GM18505 (cell line): ENCODE measurements at regions not wholly inside any gene's neighbourhood (a gene's known extent, or its start where the extent isn't known, plus 50 kb on each side); places are given as distances from the start of the nearest gene placed in this dataset.

ENCODE experiments used
- ATAC-seq: cut with Tn5 transposase; IDR thresholded peaks from one replicate; pipeline ENCODE4 v1.9.1; 2021; ENCODE audit not compliant: unreplicated experiment
- POLR2A ChIP-seq: IDR thresholded peaks from 4 replicates; pipeline ENCODE4 v1.6.1; 2011; ENCODE audit warnings: borderline replicate concordance; ENCODE audit not compliant: insufficient read depth, insufficient read length; ENCODE audit errors: extremely low read depth

DNA sequence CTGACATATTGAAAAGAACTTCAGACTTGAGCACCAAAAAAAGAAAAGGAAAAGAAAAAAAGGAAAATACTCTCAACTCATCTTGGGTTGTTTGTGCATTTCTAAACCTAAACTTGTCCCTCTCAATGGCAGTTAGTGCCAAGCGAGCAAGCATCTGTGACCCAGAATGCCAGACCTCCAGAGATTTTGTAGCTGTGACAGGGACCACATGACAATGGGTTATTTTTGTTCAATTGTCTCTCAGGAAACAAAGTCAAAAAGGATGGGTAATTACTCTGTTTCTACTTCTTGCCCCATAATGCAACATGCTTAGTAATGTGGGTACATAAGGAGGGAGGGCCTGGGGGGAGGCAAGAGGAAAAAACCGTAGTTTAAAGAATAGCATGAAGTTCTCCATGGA lies 285.7 kb upstream of the RTL1 start:
- no peak for ATAC-seq
- TF ChIP-seq POLR2A: no peak

GRCh38 chr14:101189962-101190560 lies 286.5 kb upstream of the RTL1 start:
- no peak for TF ChIP-seq POLR2A
- no peak for ATAC-seq

DNA sequence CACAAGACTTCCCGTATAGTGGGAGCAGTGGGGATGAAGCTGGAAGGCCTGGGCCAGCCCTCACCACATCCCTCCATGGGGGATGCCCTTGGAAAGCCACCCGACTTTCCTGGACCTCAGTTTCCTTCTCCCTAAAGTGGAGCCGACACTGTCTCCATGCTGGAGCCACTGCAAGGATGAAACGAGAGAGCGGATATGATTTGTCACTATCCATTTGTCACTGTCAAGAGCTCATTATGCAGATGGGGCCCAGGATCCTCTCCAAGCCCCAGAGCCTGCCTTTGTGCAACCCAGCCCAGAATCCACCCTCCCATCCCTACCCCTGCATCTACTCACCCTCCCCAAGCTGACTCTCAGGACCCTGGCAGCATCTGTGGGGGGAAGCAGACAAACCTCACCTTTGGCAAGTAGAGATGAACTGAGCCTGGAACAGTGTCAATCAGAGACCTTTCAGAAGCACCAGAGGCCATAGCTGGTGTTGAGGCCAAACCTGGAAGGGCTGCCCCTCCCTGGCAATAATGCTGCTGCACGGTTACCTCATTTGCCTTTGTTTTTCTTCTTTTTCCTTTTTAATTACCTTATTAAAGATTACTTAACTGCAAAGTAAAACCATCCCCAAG lies 287.7 kb upstream of the RTL1 start:
- TF ChIP-seq POLR2A: no peak
- no peak for ATAC-seq

- no peak for TF ChIP-seq POLR2A
- ATAC-seq: no peak
Measured at GRCh38 chr14:101191721-101192660, 288.5 kb upstream of the RTL1 start.

DNA sequence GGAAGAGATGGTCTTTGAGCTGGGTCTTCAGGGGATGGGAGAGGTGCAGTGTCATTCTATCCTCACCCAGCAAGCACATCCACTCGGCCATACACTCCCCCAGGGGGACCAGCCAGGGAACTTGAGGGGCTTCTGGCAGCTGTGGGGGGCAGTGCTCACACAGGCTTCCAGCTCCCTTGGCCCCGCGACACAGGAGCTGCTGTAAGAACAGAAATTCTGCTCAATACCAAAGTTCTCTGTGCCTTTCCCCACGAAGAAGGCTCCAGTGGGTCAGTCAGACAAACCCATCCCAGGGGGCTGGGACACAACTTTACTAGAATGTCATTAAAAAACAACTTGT lies 289.1 kb upstream of the RTL1 start:
- no peak for ATAC-seq
- no peak for TF ChIP-seq POLR2A

- no peak for ATAC-seq
- no peak for TF ChIP-seq POLR2A
Measured at GRCh38 chr14:101193106-101193844, 289.8 kb upstream of the RTL1 start.

DNA sequence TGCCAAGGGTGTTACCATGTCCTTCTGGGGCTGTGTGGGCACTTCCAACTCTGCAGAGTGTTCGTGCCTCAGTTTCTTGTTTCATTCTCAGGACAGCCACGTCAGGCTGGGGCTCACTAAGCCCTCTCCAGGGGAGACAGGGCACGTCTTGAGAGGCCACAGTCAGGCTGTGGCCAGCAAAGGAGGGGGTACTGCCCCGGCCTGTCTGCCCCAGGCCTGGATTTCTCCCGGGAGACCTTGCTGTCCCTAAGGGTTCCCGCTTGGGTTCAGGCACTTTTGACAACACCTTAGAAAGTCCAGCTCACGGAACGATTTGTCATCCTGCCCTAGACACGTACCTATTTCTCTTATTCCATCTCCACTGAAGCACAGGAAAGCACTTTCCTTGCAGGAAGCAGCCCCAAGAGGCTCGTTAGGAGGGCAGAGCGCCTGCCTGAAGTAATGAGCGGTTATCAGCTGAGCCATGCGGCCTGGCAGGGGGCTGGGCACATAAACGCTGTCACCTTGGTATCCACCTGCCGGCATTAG lies 290.4 kb upstream of the RTL1 start:
- no peak for TF ChIP-seq POLR2A
- no peak for ATAC-seq

GRCh38 chr14:101194373-101195308 lies 291.1 kb upstream of the RTL1 start:
- ATAC-seq: no peak
- no peak for TF ChIP-seq POLR2A

DNA sequence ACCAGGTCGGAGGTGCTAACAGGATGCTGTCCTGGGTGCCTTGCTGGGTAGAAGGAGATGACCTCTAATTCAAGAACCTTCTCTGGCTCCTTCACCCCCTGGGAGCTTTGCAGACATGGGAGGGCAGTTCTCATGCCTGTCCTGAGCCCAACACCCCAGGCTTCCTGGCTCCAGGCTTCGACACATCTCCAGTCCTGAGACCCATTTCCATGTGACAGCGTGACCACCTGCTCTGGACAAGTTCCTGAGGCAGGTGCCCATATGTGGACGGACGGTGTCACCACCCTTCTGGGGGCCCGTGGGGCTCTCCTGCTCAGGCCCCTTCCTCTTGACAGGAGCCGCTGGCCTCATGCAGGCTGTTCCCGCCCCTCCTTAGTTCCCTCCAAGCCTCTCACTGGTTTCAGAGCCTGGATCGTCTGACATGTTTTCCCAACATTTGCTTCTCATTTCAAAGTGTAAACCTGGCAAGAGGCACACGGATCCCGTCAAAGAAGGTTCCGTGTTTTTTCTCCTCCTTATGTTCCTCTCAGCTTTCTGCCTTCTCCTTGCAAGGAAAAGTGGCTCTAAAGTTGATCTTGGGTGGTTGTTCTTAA lies 291.9 kb upstream of the RTL1 start:
- TF ChIP-seq POLR2A: no peak
- ATAC-seq: no peak

- ATAC-seq: no peak
- no peak for TF ChIP-seq POLR2A
Measured at GRCh38 chr14:101196051-101196712, 292.7 kb upstream of the RTL1 start.

GRCh38 chr14:101196795-101197590 lies 293.5 kb upstream of the RTL1 start:
- no peak for TF ChIP-seq POLR2A
- ATAC-seq: no peak
